GM19043 (cell line): ENCODE measurements at regions not wholly inside any gene's neighbourhood (a gene's known extent, or its start where the extent isn't known, plus 50 kb on each side); places are given as distances from the start of the nearest gene placed in this dataset.
"Not testable (repeated sequence)": the region's sequence is repeated elsewhere in the genome, so short reads cannot be mapped to it uniquely, and the experiment has no call there.

Experiments used
- ATAC-seq: cut with Tn5 transposase; IDR thresholded peaks from one replicate; pipeline ENCODE4 v1.9.1; 2021; ENCODE audit warnings: low read depth; ENCODE audit not compliant: unreplicated experiment

GRCh38 chr6:138656364-138657064 lies 117.1 kb upstream of the CCDC28A start:
- no peak for ATAC-seq

GRCh38 chr6:138657065-138657425 lies 116.5 kb upstream of the CCDC28A start:
- no peak for ATAC-seq

GRCh38 chr6:138659998-138660397 lies 113.6 kb upstream of the CCDC28A start:
- ATAC-seq = no peak

GRCh38 chr6:138662471-138662870 lies 111.1 kb upstream of the CCDC28A start:
- no peak for ATAC-seq

GRCh38 chr6:138663892-138664291 lies 109.7 kb upstream of the CCDC28A start:
- ATAC-seq = no peak

- no peak for ATAC-seq
Measured at GRCh38 chr6:138664745-138665144, 108.8 kb upstream of the CCDC28A start.

GRCh38 chr6:138666636-138667035 lies 106.9 kb upstream of the CCDC28A start:
- no peak for ATAC-seq

- no peak for ATAC-seq
Measured at GRCh38 chr6:138667408-138667807, 106.2 kb upstream of the CCDC28A start.

- ATAC-seq = no peak
Measured at GRCh38 chr6:138671351-138671750, 102.2 kb upstream of the CCDC28A start.

- ATAC-seq = no peak
Measured at GRCh38 chr6:138673346-138674014, 100.1 kb upstream of the CCDC28A start.

- not testable (repeated sequence) for ATAC-seq
Measured at GRCh38 chr6:138674444-138674843, 99.1 kb upstream of the CCDC28A start.

GRCh38 chr6:138677538-138677937 lies 96.0 kb upstream of the CCDC28A start:
- no peak for ATAC-seq

GRCh38 chr6:138678168-138678567 lies 95.4 kb upstream of the CCDC28A start:
- ATAC-seq = no peak

GRCh38 chr6:138680085-138680484 lies 93.5 kb upstream of the CCDC28A start:
- no peak for ATAC-seq

GRCh38 chr6:138681627-138682026 lies 91.9 kb upstream of the CCDC28A start:
- ATAC-seq = no peak

GRCh38 chr6:138682704-138683527 lies 90.7 kb upstream of the CCDC28A start:
- ATAC-seq = no peak

GRCh38 chr6:138685257-138685656 lies 88.3 kb upstream of the CCDC28A start:
- no peak for ATAC-seq

GRCh38 chr6:138685781-138686180 lies 87.8 kb upstream of the CCDC28A start:
- no peak for ATAC-seq

- ATAC-seq = no peak
Measured at GRCh38 chr6:138688580-138688979, 85.0 kb upstream of the CCDC28A start.

- no peak for ATAC-seq
Measured at GRCh38 chr6:138689849-138690248, 83.7 kb upstream of the CCDC28A start.

- ATAC-seq = no peak
Measured at GRCh38 chr6:138690975-138691594, 82.5 kb upstream of the CCDC28A start.
